ENCODE measurements at regions not wholly inside any gene's neighbourhood (a gene's known extent, or its start where the extent isn't known, plus 50 kb on each side); places are given as distances from the start of the nearest gene placed in this dataset.

GRCh38 chr10:3532644-3533043 is 252.4 kb downstream of the KLF6 start:
- no peak for TF ChIP-seq CTCF (IDR thresholded peaks at IDR 0.05)
- TF ChIP-seq ZFX (IDR thresholded peaks at IDR 0.05; ENCODE audit: borderline replicate concordance): no peak

Data from 22Rv1 (cell line).